WTC11 (cell line): ENCODE measurements at regions not wholly inside any gene's neighbourhood (a gene's known extent, or its start where the extent isn't known, plus 50 kb on each side); places are given as distances from the start of the nearest gene placed in this dataset.

Experiments used
- ATAC-seq: fragments of 200-7000 bp; cut with Tn5 transposase; 2 replicates; pipeline ENCODE4 v1.10.0; 2021; ENCODE audit warnings: mild to moderate bottlenecking, moderate library complexity
- CTCF ChIA-PET: fragments of 300-600 bp; sonication (Branson Sonifier 250); formaldehyde crosslinking; loops from one replicate; lab custom pipeline; 2021; ENCODE audit warnings: antibody characterized with exemption; lab: Charles Lee
- POLR2A ChIA-PET: fragments of 350-600 bp; sonication (Branson Sonifier 250); formaldehyde crosslinking; loops from one replicate; lab custom pipeline; 2021; ENCODE audit warnings: antibody characterized with exemption; lab: Charles Lee
- DNase-seq: peaks from one replicate; pipeline ENCODE4 v3.0.0; 2021; ENCODE audit warnings: low spot score
- H3K27ac Mint-ChIP-seq: 2 replicates; pipeline ENCODE4 v1.8.0; 2021; ENCODE audit warnings: mixed read lengths
- H3K27me3 Mint-ChIP-seq: 2 replicates; pipeline ENCODE4 v1.8.0; 2021; ENCODE audit warnings: low read depth, mild to moderate bottlenecking, moderate library complexity, mixed read lengths
- H3K36me3 Mint-ChIP-seq: 2 replicates; pipeline ENCODE4 v1.8.0; 2021; ENCODE audit warnings: mixed read lengths
- H3K4me1 Mint-ChIP-seq: 2 replicates; pipeline ENCODE4 v1.8.0; 2022; ENCODE audit warnings: mixed read lengths
- H3K4me3 Mint-ChIP-seq: 2 replicates; pipeline ENCODE4 v1.8.0; 2021; ENCODE audit warnings: mild to moderate bottlenecking, moderate library complexity, mixed read lengths
- H3K9me3 Mint-ChIP-seq: 2 replicates; pipeline ENCODE4 v1.8.0; 2021; ENCODE audit warnings: mixed read lengths
- ATF3 ChIP-seq: sonication (generic); formaldehyde crosslinking; conservative IDR thresholded peaks from 2 replicates; pipeline ENCODE4 v1.8.1; 2022; ENCODE audit warnings: mild to moderate bottlenecking, missing genetic modification reagents
- CBFB ChIP-seq: sonication (generic); formaldehyde crosslinking; IDR thresholded peaks from 2 replicates; pipeline ENCODE4 v1.8.1; 2022; ENCODE audit warnings: mild to moderate bottlenecking, low read depth, missing genetic modification reagents
- ELF4 ChIP-seq: sonication (generic); formaldehyde crosslinking; IDR thresholded peaks from 2 replicates; pipeline ENCODE4 v1.8.1; 2022; ENCODE audit warnings: low read depth, mild to moderate bottlenecking, moderate library complexity, missing genetic modification reagents
- FOXP1 ChIP-seq: sonication (generic); formaldehyde crosslinking; IDR thresholded peaks from 2 replicates; pipeline ENCODE4 v1.8.0; 2022; ENCODE audit warnings: missing genetic modification reagents, mild to moderate bottlenecking, moderate library complexity, borderline replicate concordance
- HMGA2 ChIP-seq: fragments of 250-450 bp; sonication (Bioruptor Pico); IDR thresholded peaks from 2 replicates; pipeline ENCODE4 v1.4.0; 2021; ENCODE audit warnings: mild to moderate bottlenecking, moderate library complexity
- IRF2 ChIP-seq: sonication (generic); formaldehyde crosslinking; IDR thresholded peaks from 2 replicates; pipeline ENCODE4 v1.8.0; 2022; ENCODE audit warnings: low read depth, missing genetic modification reagents, borderline replicate concordance
- JUN ChIP-seq: sonication (generic); formaldehyde crosslinking; IDR thresholded peaks from 2 replicates; pipeline ENCODE4 v1.8.0; 2023; ENCODE audit warnings: mild to moderate bottlenecking, missing genetic modification reagents
- MAX ChIP-seq: sonication (generic); formaldehyde crosslinking; IDR thresholded peaks from 2 replicates; pipeline ENCODE4 v1.8.0; 2022; ENCODE audit warnings: mild to moderate bottlenecking, missing genetic modification reagents
- MXD4 ChIP-seq: fragments of 250-450 bp; sonication (Bioruptor Pico); IDR thresholded peaks from 2 replicates; pipeline ENCODE4 v1.8.0; 2021; ENCODE audit warnings: mild to moderate bottlenecking, moderate library complexity, borderline replicate concordance
- TCF7 ChIP-seq: sonication (generic); formaldehyde crosslinking; IDR thresholded peaks from 2 replicates; pipeline ENCODE4 v1.8.0; 2022; ENCODE audit warnings: mild to moderate bottlenecking, low read depth, missing genetic modification reagents, moderate library complexity
- TP53 ChIP-seq: sonication (generic); formaldehyde crosslinking; IDR thresholded peaks from 2 replicates; pipeline ENCODE4 v1.8.1; 2023; ENCODE audit warnings: mild to moderate bottlenecking, missing genetic modification reagents
- ZBTB43 ChIP-seq: sonication (generic); formaldehyde crosslinking; IDR thresholded peaks from 2 replicates; pipeline ENCODE4 v1.8.1; 2023; ENCODE audit warnings: mild to moderate bottlenecking, missing genetic modification reagents
- ZNF121 ChIP-seq: sonication (generic); formaldehyde crosslinking; IDR thresholded peaks from 2 replicates; pipeline ENCODE4 v1.8.0; 2023; ENCODE audit warnings: missing genetic modification reagents
- ZNF281 ChIP-seq: sonication (generic); formaldehyde crosslinking; IDR thresholded peaks from 2 replicates; pipeline ENCODE4 v1.8.0; 2023; ENCODE audit warnings: mild to moderate bottlenecking, missing genetic modification reagents
- ZNF512 ChIP-seq: sonication (generic); formaldehyde crosslinking; IDR thresholded peaks from 2 replicates; pipeline ENCODE4 v1.8.1; 2022; ENCODE audit warnings: missing genetic modification reagents, borderline replicate concordance
- ZNF671 ChIP-seq: fragments of 250-450 bp; sonication (Bioruptor Pico); IDR thresholded peaks from 2 replicates; pipeline ENCODE4 v1.8.0; 2021; ENCODE audit warnings: mild to moderate bottlenecking
- ZSCAN18 ChIP-seq: fragments of 250-450 bp; sonication (Bioruptor Pico); IDR thresholded peaks from 2 replicates; pipeline ENCODE4 v2.1.2; 2022; ENCODE audit warnings: mild to moderate bottlenecking, moderate library complexity

- TF ChIP-seq ZNF512 (CRISPR knock-in tag): no peak
- no peak for TF ChIP-seq MXD4
- TF ChIP-seq HMGA2 (CRISPR knock-in tag): no peak
- TF ChIP-seq ZNF281 (CRISPR knock-in tag): no peak
- no peak for TF ChIP-seq FOXP1 (CRISPR knock-in tag)
- TF ChIP-seq ELF4 (CRISPR knock-in tag): no peak
- no peak for TF ChIP-seq TCF7
- TF ChIP-seq ZNF121 (CRISPR knock-in tag): no peak
These were observed 1233.2 kb upstream of the AUTS2 start (continued) for GRCh38 chr7:68364886-68365625.

GRCh38 chr7:68371985-68372384, 1226.3 kb upstream of the AUTS2 start:
- no peaks in the 10 kb centered on the region for H3K4me1 Mint-ChIP-seq
- no peak for ATAC-seq
- peaks cover 36% of the 10 kb centered on the region for H3K9me3 Mint-ChIP-seq
- H3K4me3 Mint-ChIP-seq: no peak overlapping the region
- H3K27me3 Mint-ChIP-seq: no peaks in the 10 kb centered on the region
- POLR2A ChIA-PET: no interaction called here
- TF ChIP-seq JUN (CRISPR knock-in tag): no peak
- no peak for TF ChIP-seq ZBTB43
- no peak for TF ChIP-seq CBFB (CRISPR knock-in tag)
- no peak for TF ChIP-seq ZNF121 (CRISPR knock-in tag)
- no peak for TF ChIP-seq ZNF671 (CRISPR knock-in tag)
- TF ChIP-seq HMGA2 (CRISPR knock-in tag): no peak
- no peak for TF ChIP-seq ATF3
- TF ChIP-seq ZSCAN18 (CRISPR knock-in tag): no peak
- no peak for TF ChIP-seq MAX (CRISPR knock-in tag)
- TF ChIP-seq IRF2: no peak
- no peak for TF ChIP-seq TP53 (CRISPR knock-in tag)
- TF ChIP-seq, all 79 proteins: peak for 0
- H3K27ac Mint-ChIP-seq: no peak overlapping the region
- no peak for DNase-seq
- CTCF ChIA-PET: no interaction called here
- peaks cover 9% of the 10 kb centered on the region for H3K36me3 Mint-ChIP-seq
